SU-DHL-6 (cell line): ENCODE measurements at regions not wholly inside any gene's neighbourhood (a gene's known extent, or its start where the extent isn't known, plus 50 kb on each side); places are given as distances from the start of the nearest gene placed in this dataset.

ENCODE experiments used
- EZH2phosphoT487 ChIP-seq: fragments of 200-600 bp; sonication (generic), shearing (Covaris generic); conservative IDR thresholded peaks from 2 replicates; pipeline ENCODE4 v1.6.1; 2018; ENCODE audit warnings: mild to moderate bottlenecking, antibody characterized with exemption, low read length, moderate library complexity, mixed read lengths
- TF ChIP-seq, protein P1 (sequence below): fragments of 200-600 bp; sonication (generic); IDR thresholded peaks from one replicate; pipeline ENCODE4 v1.5.1; 2017; ENCODE audit warnings: antibody characterized with exemption, mild to moderate bottlenecking, low read length, moderate library complexity; ENCODE audit not compliant: insufficient read depth, poor library complexity, severe bottlenecking

- TF ChIP-seq, protein P1, sequence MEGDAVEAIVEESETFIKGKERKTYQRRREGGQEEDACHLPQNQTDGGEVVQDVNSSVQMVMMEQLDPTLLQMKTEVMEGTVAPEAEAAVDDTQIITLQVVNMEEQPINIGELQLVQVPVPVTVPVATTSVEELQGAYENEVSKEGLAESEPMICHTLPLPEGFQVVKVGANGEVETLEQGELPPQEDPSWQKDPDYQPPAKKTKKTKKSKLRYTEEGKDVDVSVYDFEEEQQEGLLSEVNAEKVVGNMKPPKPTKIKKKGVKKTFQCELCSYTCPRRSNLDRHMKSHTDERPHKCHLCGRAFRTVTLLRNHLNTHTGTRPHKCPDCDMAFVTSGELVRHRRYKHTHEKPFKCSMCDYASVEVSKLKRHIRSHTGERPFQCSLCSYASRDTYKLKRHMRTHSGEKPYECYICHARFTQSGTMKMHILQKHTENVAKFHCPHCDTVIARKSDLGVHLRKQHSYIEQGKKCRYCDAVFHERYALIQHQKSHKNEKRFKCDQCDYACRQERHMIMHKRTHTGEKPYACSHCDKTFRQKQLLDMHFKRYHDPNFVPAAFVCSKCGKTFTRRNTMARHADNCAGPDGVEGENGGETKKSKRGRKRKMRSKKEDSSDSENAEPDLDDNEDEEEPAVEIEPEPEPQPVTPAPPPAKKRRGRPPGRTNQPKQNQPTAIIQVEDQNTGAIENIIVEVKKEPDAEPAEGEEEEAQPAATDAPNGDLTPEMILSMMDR, result no peak
- TF ChIP-seq EZH2phosphoT487, result no peak
These were observed 283.8 kb upstream of the IL1RAPL1 start for GRCh38 chrX:28303486-28303885.
